ENCODE measurements at regions not wholly inside any gene's neighbourhood (a gene's known extent, or its start where the extent isn't known, plus 50 kb on each side); places are given as distances from the start of the nearest gene placed in this dataset.

GRCh38 chr7:41816111-41816510 is 113.2 kb upstream of the INHBA start:
- no peak for TF ChIP-seq CTCF (IDR thresholded peaks at IDR 0.05)
- no peak for TF ChIP-seq EP300 (IDR thresholded peaks at IDR 0.05)
- TF ChIP-seq POLR2A (IDR thresholded peaks at IDR 0.05), result no peak

Measured in ovary (tissue), 3 donors.